Lower lobe of right lung (tissue), 2 donors: ENCODE measurements at regions not wholly inside any gene's neighbourhood (a gene's known extent, or its start where the extent isn't known, plus 50 kb on each side); places are given as distances from the start of the nearest gene placed in this dataset.
"Not testable (repeated sequence)": the region's sequence is repeated elsewhere in the genome, so short reads cannot be mapped to it uniquely, and the experiment has no call there.

Experiments
- ATAC-seq, 2 donors: fragments of 200-7000 bp; cut with Tn5 transposase; one replicate each; pipeline ENCODE4 v1.9.1; 2020 to 2022; ENCODE audit warnings: mild to moderate bottlenecking in 2 of 2, moderate library complexity in 2 of 2
- DNase-seq: peaks from one replicate; pipeline ENCODE4 v3.0.0-alpha.2; 2020
- H3K27ac ChIP-seq: fragments of 200-600 bp; one replicate; pipeline ENCODE4 v1.8.0; 2022
- H3K27me3 ChIP-seq: fragments of 200-600 bp; one replicate; pipeline ENCODE4 v1.8.0; 2022; ENCODE audit warnings: low read depth
- H3K36me3 ChIP-seq: fragments of 200-600 bp; one replicate; pipeline ENCODE4 v1.8.0; 2022; ENCODE audit warnings: mild to moderate bottlenecking
- H3K4me1 ChIP-seq: fragments of 200-600 bp; one replicate; pipeline ENCODE4 v1.8.0; 2022
- H3K4me3 ChIP-seq: fragments of 200-600 bp; one replicate; pipeline ENCODE4 v1.8.0; 2022; ENCODE audit warnings: mild to moderate bottlenecking
- H3K9me3 ChIP-seq: fragments of 200-600 bp; one replicate; pipeline ENCODE4 v1.8.0; 2022
- intact Hi-C: fragments of 100-400 bp; cut with DNase I; formaldehyde crosslinking; loops from one replicate; pipeline ENCODE4 v1.11.0; 2022
- TF ChIP-seq, protein P1 (sequence below): fragments of 200-600 bp; IDR thresholded peaks from one replicate; pipeline ENCODE4 v1.8.0; 2022; ENCODE audit warnings: antibody characterized with exemption, mild to moderate bottlenecking
- donor health status: DM: no; HTN: yes; CAD: no; lungs with severe emphysema.

DNA sequence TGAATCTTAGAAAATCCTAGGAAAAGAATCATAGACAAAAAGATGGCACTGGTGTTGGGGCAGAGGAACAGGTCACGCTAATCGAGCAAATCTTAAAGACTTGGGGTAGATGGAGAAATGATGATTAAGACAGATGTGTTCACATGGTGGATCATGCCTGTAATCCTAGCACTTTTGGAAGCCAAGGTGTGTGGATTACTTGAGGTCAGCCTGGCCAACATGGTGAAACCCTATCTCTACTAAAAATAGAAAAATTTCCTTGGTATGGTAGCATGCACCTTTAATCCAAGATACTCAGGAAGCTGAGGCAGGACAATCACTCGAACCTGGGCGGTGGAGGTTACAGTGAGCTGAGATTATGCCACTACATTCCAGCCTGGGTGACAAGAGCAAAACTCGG lies 145.7 kb upstream of the HSFY2 start:
- H3K9me3 ChIP-seq: no peaks in the 10 kb centered on the region
- ATAC-seq (no peak), DNase-seq (no peak)
- no peaks in the 10 kb centered on the region for H3K36me3 ChIP-seq
- TF ChIP-seq, protein P1, sequence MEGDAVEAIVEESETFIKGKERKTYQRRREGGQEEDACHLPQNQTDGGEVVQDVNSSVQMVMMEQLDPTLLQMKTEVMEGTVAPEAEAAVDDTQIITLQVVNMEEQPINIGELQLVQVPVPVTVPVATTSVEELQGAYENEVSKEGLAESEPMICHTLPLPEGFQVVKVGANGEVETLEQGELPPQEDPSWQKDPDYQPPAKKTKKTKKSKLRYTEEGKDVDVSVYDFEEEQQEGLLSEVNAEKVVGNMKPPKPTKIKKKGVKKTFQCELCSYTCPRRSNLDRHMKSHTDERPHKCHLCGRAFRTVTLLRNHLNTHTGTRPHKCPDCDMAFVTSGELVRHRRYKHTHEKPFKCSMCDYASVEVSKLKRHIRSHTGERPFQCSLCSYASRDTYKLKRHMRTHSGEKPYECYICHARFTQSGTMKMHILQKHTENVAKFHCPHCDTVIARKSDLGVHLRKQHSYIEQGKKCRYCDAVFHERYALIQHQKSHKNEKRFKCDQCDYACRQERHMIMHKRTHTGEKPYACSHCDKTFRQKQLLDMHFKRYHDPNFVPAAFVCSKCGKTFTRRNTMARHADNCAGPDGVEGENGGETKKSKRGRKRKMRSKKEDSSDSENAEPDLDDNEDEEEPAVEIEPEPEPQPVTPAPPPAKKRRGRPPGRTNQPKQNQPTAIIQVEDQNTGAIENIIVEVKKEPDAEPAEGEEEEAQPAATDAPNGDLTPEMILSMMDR: no peak
- intact Hi-C loops: no loop called here
- no peaks in the 10 kb centered on the region for H3K27me3 ChIP-seq
- no peak overlapping the region for H3K4me3 ChIP-seq
- no peak overlapping the region for H3K27ac ChIP-seq
- no peaks in the 10 kb centered on the region for H3K4me1 ChIP-seq

- no peaks in the 10 kb centered on the region for H3K27me3 ChIP-seq
- TF ChIP-seq, protein P1: no peak
- intact Hi-C loops: no loop called here
- no peak for DNase-seq
- no peak overlapping the region for H3K4me3 ChIP-seq
- H3K4me1 ChIP-seq: no peaks in the 10 kb centered on the region
- H3K27ac ChIP-seq: no peak overlapping the region
- no peaks in the 10 kb centered on the region for H3K9me3 ChIP-seq
- ATAC-seq: no peak
- no peaks in the 10 kb centered on the region for H3K36me3 ChIP-seq
Measured at GRCh38 chrY:18912846-18913245, 139.3 kb upstream of the HSFY2 start.

DNA sequence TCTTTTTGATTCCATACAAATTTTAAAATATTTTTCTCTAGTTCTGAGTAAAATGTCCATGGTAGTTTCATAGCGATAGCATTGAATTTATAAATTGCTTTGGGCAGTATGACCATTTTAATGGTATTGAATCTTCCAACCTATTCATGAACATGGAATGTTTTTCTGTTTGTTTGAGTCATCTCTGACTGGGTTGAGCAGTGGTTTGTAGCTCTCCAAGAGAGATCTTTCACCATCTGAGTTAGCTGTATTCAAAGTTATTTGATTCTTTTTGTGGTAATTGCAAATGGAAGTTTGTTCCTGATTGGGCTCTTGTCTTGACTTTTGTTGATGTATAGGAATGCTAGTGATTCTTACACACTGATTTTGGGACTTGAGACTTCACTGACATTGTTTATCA lies 136.3 kb upstream of the HSFY2 start:
- no peak overlapping the region for H3K27ac ChIP-seq
- DNase-seq (no peak), ATAC-seq (no peak)
- H3K4me1 ChIP-seq: no peaks in the 10 kb centered on the region
- no peak overlapping the region for H3K4me3 ChIP-seq
- intact Hi-C loops: no loop called here
- no peaks in the 10 kb centered on the region for H3K36me3 ChIP-seq
- no peaks in the 10 kb centered on the region for H3K9me3 ChIP-seq
- H3K27me3 ChIP-seq: no peaks in the 10 kb centered on the region
- TF ChIP-seq, protein P1: no peak

GRCh38 chrY:18906198-18906597 lies 132.7 kb upstream of the HSFY2 start:
- H3K27me3 ChIP-seq, H3K27ac ChIP-seq, DNase-seq, intact Hi-C loops, H3K4me1 ChIP-seq, H3K4me3 ChIP-seq, H3K36me3 ChIP-seq, H3K9me3 ChIP-seq, ATAC-seq: not testable (repeated sequence)

DNA sequence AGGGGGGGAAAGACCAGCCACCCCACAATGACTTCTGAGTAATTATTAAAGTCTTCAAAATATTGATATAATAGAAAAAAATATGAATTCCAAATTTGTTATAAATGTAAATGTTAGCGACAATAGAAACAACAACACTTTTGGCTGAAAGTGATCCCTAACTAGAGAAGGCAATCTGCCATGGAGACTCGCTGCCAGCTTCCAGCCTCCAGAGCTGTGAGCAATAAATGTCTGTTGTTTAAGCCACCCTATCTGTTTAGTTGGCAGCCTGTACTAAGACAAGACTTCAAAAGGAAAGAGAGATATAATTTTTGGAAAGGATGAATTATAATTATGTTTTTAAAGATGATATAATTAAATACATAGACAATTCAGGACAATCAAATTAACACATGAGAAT lies 130.8 kb upstream of the HSFY2 start:
- DNase-seq (no peak), ATAC-seq (no peak)
- TF ChIP-seq, protein P1: no peak
- intact Hi-C loops: no loop called here
- H3K27me3 ChIP-seq: no peaks in the 10 kb centered on the region
- no peaks in the 10 kb centered on the region for H3K9me3 ChIP-seq
- H3K4me3 ChIP-seq: no peak overlapping the region
- no peak overlapping the region for H3K27ac ChIP-seq
- no peaks in the 10 kb centered on the region for H3K4me1 ChIP-seq
- H3K36me3 ChIP-seq: no peaks in the 10 kb centered on the region

GRCh38 chrY:18891994-18892393 lies 118.5 kb upstream of the HSFY2 start:
- Histone ChIP-seq H3K4me3 (no peak overlapping the region), H3K27ac (no peak overlapping the region), H3K36me3 (no peaks in the 10 kb centered on the region), H3K27me3 (no peaks in the 10 kb centered on the region), H3K9me3 (no peaks in the 10 kb centered on the region), H3K4me1 (no peaks in the 10 kb centered on the region)
- TF ChIP-seq, protein P1: no peak
- DNase-seq: no peak
- intact Hi-C loops: no loop called here
- no peak for ATAC-seq
